Body of pancreas (tissue), 4 donors: ENCODE measurements at regions not wholly inside any gene's neighbourhood (a gene's known extent, or its start where the extent isn't known, plus 50 kb on each side); places are given as distances from the start of the nearest gene placed in this dataset.

Experiments used
- ATAC-seq: fragments of 150-250 bp; one replicate; pipeline ENCODE4 v1.9.1; 2016
- DNase-seq, 4 donors: peaks; one replicate each; pipeline ENCODE4 v3.0.0-alpha.2; 2019
- H3K27ac ChIP-seq, 4 donors: fragments of 200-600 bp; sonication (generic); 1 replicate in 3 of 4; 2 replicates in 1 of 4; pipeline versions ENCODE4 v1.5.1 to v1.6.1; 2016 to 2019; ENCODE audit warnings: mild to moderate bottlenecking in 1 of 4, mixed read lengths in 1 of 4, moderate library complexity in 1 of 4
- H3K27me3 ChIP-seq, 2 donors: fragments of 200-600 bp; sonication (generic); one replicate each; pipeline ENCODE4 v1.6.0; 2016; ENCODE audit warnings: mild to moderate bottlenecking in 1 of 2
- H3K36me3 ChIP-seq, 2 donors: fragments of 200-600 bp; sonication (generic); replicated peaks in 1 of 2; 2 replicates each; pipeline ENCODE4 v1.5.1; 2016; ENCODE audit warnings: low read depth in 2 of 2; ENCODE audit not compliant: insufficient read depth in 1 of 2
- H3K4me1 ChIP-seq: fragments of 200-600 bp; sonication (generic); one replicate; pipeline ENCODE4 v1.6.0; 2016
- H3K4me3 ChIP-seq, 2 donors: fragments of 200-600 bp; sonication (generic); 1 replicate in 1 of 2; 2 replicates in 1 of 2; pipeline ENCODE4 v1.5.1; 2016 to 2019
- H3K9me3 ChIP-seq, 3 donors: fragments of 200-600 bp; sonication (generic); 1 replicate in 2 of 3; 2 replicates in 1 of 3; pipeline ENCODE4 v1.5.1; 2016
- POLR2A ChIP-seq, 3 donors: fragments of 450-650 bp; IDR thresholded peaks; one replicate each; pipeline ENCODE4 v1.6.1; 2016; ENCODE audit warnings: antibody characterized with exemption in 3 of 3, mild to moderate bottlenecking in 2 of 3
- WGBS, 2 donors: methylation state at CpG; one replicate each; pipeline ENCODE4 v1.1.5; 2017; 5-methylcytosine and 5-hydroxymethylcytosine counted together
- intact Hi-C: fragments of 100-400 bp; cut with DNase I; formaldehyde crosslinking; loops from one replicate; pipeline ENCODE4 v1.15.1; 2023
- TF ChIP-seq, protein P1 (sequence below), 7 experiments: fragments of 450-650 bp in 4 of 7; fragments of 200-600 bp in 3 of 7; sonication (generic) in 3 of 7; IDR thresholded peaks; one replicate each; pipeline ENCODE4 v1.5.1; 2016 to 2019; ENCODE audit warnings: antibody characterized with exemption in 7 of 7

DNA sequence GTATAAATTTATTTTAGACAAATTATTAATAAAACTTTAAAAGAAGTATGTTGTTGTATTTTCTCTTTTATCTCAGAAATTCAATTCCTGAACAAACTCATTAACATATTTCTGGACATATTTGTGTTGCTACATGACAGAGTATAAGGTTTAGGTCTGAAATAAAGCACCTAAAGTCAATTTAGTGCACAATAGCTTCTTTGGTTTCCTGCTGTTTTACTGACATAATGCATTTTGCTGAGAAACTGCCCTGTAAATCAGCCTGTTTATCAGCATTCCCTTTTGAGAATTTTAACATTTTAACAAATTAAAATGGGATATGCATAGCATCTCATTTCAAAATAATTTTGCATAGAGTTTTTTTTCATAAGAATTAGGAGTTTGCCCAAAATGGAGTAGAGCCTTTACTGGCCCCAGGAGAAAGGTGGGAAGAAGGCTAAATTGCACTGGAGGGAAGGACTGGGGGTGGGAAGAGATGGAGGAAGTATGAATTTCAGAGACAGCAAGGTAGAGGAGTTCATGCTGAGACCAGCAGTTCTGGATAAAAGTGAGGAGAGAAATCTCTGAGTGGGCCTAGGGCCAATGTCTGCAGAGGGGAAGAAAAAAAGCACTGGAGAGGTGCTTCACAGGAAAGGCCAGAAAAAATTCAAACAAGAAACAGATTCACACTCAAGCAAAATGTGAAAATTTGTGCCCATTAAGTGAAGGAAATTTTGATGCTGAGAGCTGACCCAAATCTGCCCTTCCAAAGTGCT is 324.2 kb upstream of the HSF2 start:
- Histone ChIP-seq H3K4me1 (no peaks in the 10 kb centered on the region), H3K27me3 (no peaks in the 10 kb centered on the region), H3K27ac (no peak overlapping the region), H3K4me3 (no peak overlapping the region), H3K36me3 (no peaks in the 10 kb centered on the region), H3K9me3 (no peaks in the 10 kb centered on the region)
- no peak for DNase-seq
- TF ChIP-seq POLR2A (IDR thresholded peaks at IDR 0.05), result no peak
- TF ChIP-seq, protein P1, sequence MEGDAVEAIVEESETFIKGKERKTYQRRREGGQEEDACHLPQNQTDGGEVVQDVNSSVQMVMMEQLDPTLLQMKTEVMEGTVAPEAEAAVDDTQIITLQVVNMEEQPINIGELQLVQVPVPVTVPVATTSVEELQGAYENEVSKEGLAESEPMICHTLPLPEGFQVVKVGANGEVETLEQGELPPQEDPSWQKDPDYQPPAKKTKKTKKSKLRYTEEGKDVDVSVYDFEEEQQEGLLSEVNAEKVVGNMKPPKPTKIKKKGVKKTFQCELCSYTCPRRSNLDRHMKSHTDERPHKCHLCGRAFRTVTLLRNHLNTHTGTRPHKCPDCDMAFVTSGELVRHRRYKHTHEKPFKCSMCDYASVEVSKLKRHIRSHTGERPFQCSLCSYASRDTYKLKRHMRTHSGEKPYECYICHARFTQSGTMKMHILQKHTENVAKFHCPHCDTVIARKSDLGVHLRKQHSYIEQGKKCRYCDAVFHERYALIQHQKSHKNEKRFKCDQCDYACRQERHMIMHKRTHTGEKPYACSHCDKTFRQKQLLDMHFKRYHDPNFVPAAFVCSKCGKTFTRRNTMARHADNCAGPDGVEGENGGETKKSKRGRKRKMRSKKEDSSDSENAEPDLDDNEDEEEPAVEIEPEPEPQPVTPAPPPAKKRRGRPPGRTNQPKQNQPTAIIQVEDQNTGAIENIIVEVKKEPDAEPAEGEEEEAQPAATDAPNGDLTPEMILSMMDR (IDR thresholded peaks at IDR 0.05), result no peak
- intact Hi-C loops, result no loop called here
- no peak for ATAC-seq

DNA sequence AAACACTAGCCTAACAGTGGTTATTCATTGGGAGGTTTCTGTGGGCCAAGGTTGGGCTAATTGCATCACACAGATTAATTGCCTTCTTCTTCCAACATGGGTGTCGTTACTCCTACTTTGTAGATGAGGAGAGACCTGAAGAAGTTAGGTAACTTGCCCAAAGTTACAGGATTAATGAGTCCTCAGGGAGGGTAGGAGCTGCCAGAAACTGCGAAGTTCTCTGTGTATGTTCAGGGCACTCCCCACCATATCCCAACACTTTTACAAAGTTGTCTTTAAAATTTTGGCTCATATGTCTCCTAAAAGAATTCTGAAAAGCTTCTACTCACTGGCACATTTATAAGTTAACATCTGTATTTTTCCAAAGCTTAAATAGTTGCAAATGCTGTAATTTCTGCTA is 323.5 kb upstream of the HSF2 start:
- H3K4me1 ChIP-seq, result no peaks in the 10 kb centered on the region
- WGBS, 2 donors, result 60 to 84% methylated on average over 2 of the region's 2 CpGs
- H3K4me3 ChIP-seq, result no peak overlapping the region
- no peak overlapping the region for H3K27ac ChIP-seq
- no peak for ATAC-seq
- H3K36me3 ChIP-seq, result no peaks in the 10 kb centered on the region
- DNase-seq, result no peak
- TF ChIP-seq POLR2A (IDR thresholded peaks at IDR 0.05), result no peak
- TF ChIP-seq, protein P1 (IDR thresholded peaks at IDR 0.05), result no peak
- intact Hi-C loops, result no loop called here
- H3K27me3 ChIP-seq, result no peaks in the 10 kb centered on the region
- H3K9me3 ChIP-seq, result no peaks in the 10 kb centered on the region

DNA sequence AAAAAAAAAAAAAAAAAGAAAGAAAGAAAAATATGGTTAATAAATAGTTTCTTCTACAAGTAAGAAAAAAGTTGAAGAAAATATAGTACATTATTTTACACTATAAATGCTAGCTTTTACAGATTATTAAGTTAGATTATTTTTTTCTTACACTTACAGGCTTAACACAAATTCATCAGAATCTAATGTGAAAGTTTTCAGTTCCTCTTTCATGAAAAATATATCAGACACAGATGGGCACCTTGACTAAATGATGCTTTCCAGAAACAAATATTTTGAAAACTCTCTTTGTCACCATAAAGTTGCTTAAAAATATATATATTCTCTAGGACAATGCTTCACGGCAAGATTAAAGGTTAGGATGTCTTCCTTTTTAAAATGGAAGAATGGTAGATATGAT is 321.8 kb upstream of the HSF2 start:
- Histone ChIP-seq H3K9me3 (no peaks in the 10 kb centered on the region), H3K4me1 (no peaks in the 10 kb centered on the region), H3K27ac (no peak overlapping the region), H3K36me3 (no peaks in the 10 kb centered on the region), H3K27me3 (no peaks in the 10 kb centered on the region), H3K4me3 (no peak overlapping the region)
- ATAC-seq, result no peak
- 81 to 89% methylated on average over 1 of the region's 1 CpG for WGBS, 2 donors
- DNase-seq, result no peak
- TF ChIP-seq, protein P1 (IDR thresholded peaks at IDR 0.05), result no peak
- no peak for TF ChIP-seq POLR2A (IDR thresholded peaks at IDR 0.05)
- intact Hi-C loops, result no loop called here

DNA sequence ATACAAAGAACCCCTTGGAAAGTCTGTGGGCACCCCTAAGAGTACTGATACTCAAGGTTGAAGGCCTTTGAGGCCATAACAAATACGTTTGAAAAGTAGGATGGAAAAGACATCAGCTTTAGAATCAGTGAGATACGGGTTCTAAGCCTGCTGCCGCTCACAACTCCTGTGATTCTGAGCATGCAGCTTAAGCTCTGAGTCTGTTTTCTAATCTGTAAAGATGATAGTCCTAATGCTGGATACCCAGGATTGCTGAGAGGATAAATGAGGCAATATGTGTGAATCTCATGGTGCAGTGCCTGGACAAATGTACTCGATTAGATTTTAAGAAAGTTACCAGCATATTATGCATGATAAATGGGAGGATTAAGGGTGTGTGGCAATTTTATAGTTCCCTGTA is 321.0 kb upstream of the HSF2 start:
- intact Hi-C loops, result no loop called here
- Histone ChIP-seq H3K36me3 (no peaks in the 10 kb centered on the region), H3K27ac (no peak overlapping the region), H3K9me3 (no peaks in the 10 kb centered on the region), H3K4me3 (no peak overlapping the region), H3K27me3 (no peaks in the 10 kb centered on the region), H3K4me1 (no peaks in the 10 kb centered on the region)
- ATAC-seq (no peak), DNase-seq (no peak)
- TF ChIP-seq, protein P1 (IDR thresholded peaks at IDR 0.05), result no peak
- no peak for TF ChIP-seq POLR2A (IDR thresholded peaks at IDR 0.05)
- 76 to 80% methylated on average over 4 of the region's 4 CpGs for WGBS, 2 donors

DNA sequence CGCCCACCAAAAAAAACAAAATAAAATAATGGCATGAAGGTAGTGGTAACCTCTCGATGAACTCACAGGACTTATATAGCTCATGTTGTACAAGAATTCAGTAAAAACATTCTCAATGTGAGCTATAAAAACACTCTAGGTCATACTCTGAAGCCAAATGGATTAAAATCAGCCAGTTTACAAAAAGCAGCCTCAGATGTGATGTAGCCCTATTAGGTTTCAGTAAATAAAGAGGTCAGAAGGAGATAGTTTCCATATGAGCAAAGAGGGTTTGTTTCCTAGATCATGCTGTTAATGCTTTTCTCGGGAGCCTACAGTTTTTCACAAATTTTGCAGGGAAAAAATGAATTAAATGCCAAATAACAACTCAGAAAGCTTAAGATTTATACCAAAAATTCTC is 319.5 kb upstream of the HSF2 start:
- Histone ChIP-seq H3K27ac (no peak overlapping the region), H3K36me3 (no peaks in the 10 kb centered on the region), H3K27me3 (no peaks in the 10 kb centered on the region), H3K9me3 (no peaks in the 10 kb centered on the region), H3K4me1 (no peaks in the 10 kb centered on the region), H3K4me3 (no peak overlapping the region)
- no peak for DNase-seq
- 88 to 91% methylated on average over 3 of the region's 3 CpGs for WGBS, 2 donors
- intact Hi-C loops, result no loop called here
- TF ChIP-seq POLR2A (IDR thresholded peaks at IDR 0.05), result no peak
- TF ChIP-seq, protein P1 (IDR thresholded peaks at IDR 0.05), result no peak
- ATAC-seq, result no peak
